Endodermal cell (in vitro differentiated cells): ENCODE measurements at regions not wholly inside any gene's neighbourhood (a gene's known extent, or its start where the extent isn't known, plus 50 kb on each side); places are given as distances from the start of the nearest gene placed in this dataset.
"Not testable (repeated sequence)": the region's sequence is repeated elsewhere in the genome, so short reads cannot be mapped to it uniquely, and the experiment has no call there.

Experiments
- DNase-seq: peaks from one replicate; pipeline ENCODE4 v3.0.0-alpha.2; 2017
- H3K27ac ChIP-seq: 2 replicates; pipeline ENCODE4 v1.5.1; 2013; ENCODE audit warnings: mild to moderate bottlenecking, low read depth, low read length, moderate library complexity
- H3K27me3 ChIP-seq: 2 replicates; pipeline ENCODE4 v1.6.1; 2013; ENCODE audit warnings: mild to moderate bottlenecking, low read length, moderate library complexity; ENCODE audit not compliant: insufficient read depth, control insufficient read depth, poor library complexity, severe bottlenecking
- H3K36me3 ChIP-seq: 2 replicates; pipeline ENCODE4 v1.7.0; 2013; ENCODE audit warnings: mild to moderate bottlenecking, low read length, moderate library complexity; ENCODE audit not compliant: control insufficient read depth, insufficient read depth
- H3K4me1 ChIP-seq: one replicate; pipeline ENCODE4 v1.7.0; 2013; ENCODE audit warnings: low read length; ENCODE audit not compliant: control insufficient read depth, insufficient read depth
- H3K4me3 ChIP-seq: 2 replicates; pipeline ENCODE4 v1.5.1; 2013; ENCODE audit warnings: mild to moderate bottlenecking, low read length, moderate library complexity
- H3K9ac ChIP-seq: 2 replicates; pipeline ENCODE4 v1.6.1; 2013; ENCODE audit warnings: mild to moderate bottlenecking, low read length, moderate library complexity; ENCODE audit not compliant: poor library complexity, severe bottlenecking; ENCODE audit errors: extremely low read depth
- H3K9me3 ChIP-seq: 2 replicates; pipeline ENCODE4 v1.6.1; 2013; ENCODE audit warnings: mild to moderate bottlenecking, low read length, moderate library complexity; ENCODE audit not compliant: control insufficient read depth
- H3K27ac Mint-ChIP-seq: 2 replicates; pipeline ENCODE4 v1.8.0; 2020; ENCODE audit warnings: mixed read lengths
- H3K27me3 Mint-ChIP-seq: 2 replicates; pipeline ENCODE4 v1.8.0; 2021; ENCODE audit warnings: mild to moderate bottlenecking, mixed read lengths; ENCODE audit not compliant: insufficient read depth
- H3K36me3 Mint-ChIP-seq: 2 replicates; pipeline ENCODE4 v1.8.0; 2020; ENCODE audit warnings: low read depth, mixed read lengths
- H3K4me1 Mint-ChIP-seq: 2 replicates; pipeline ENCODE4 v1.8.0; 2020; ENCODE audit warnings: mixed read lengths
- H3K4me3 Mint-ChIP-seq: 2 replicates; pipeline ENCODE4 v1.8.0; 2020; ENCODE audit warnings: mild to moderate bottlenecking, moderate library complexity, mixed read lengths
- H3K9me3 Mint-ChIP-seq: 2 replicates; pipeline ENCODE4 v1.8.0; 2020; ENCODE audit warnings: mild to moderate bottlenecking, mixed read lengths
- CTCF ChIP-seq: fragments of 200-600 bp; sonication (generic); conservative IDR thresholded peaks from 2 replicates; pipeline ENCODE4 v1.5.0; 2021; ENCODE audit warnings: antibody characterized with exemption, mild to moderate bottlenecking
- WGBS, 2 experiments: methylation state at CpG; one replicate each; pipeline versions ENCODE4 v1.1.5 to v1.1.7; 2013; ENCODE audit warnings: missing lambda C conversion rate in 2 of 2, mixed read lengths in 1 of 2; ENCODE audit not compliant: insufficient coverage in 1 of 2, insufficient read length in 1 of 2; 5-methylcytosine and 5-hydroxymethylcytosine counted together

DNA sequence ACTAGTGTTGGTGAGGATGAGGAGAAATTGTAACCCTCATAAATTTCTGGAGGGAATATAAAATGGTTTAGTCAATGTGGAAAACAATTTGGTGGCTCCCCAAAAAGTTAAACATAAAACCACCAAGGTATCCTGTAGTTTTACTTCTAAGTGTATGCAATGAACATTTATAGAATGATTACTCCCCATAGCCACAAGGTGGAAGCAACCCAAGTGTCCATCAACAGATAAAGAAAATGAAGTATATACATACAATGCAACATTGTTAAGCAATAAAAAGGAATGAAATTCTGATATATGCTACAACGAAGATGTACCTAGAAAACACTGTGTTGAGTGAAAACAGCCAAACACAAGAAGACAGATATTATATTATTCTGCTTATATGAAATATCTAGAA lies 569.1 kb upstream of the GRID2 start:
- H3K36me3 Mint-ChIP-seq, result no peaks in the 10 kb centered on the region
- no peak for DNase-seq
- H3K4me3 Mint-ChIP-seq, result no peak overlapping the region
- no peaks in the 10 kb centered on the region for H3K27me3 ChIP-seq
- no peak overlapping the region for H3K4me3 ChIP-seq
- H3K9me3 Mint-ChIP-seq, result no peaks in the 10 kb centered on the region
- H3K4me1 ChIP-seq, result no peaks in the 10 kb centered on the region
- H3K36me3 ChIP-seq, result no peaks in the 10 kb centered on the region
- TF ChIP-seq CTCF, result peak; percentile 62
- no peaks in the 10 kb centered on the region for H3K27me3 Mint-ChIP-seq
- WGBS, 2 experiments, result 80% methylated on average over 1 of the region's 1 CpG; no CpG with 5 or more reads in 1 of the 2 experiments
- H3K27ac Mint-ChIP-seq, result no peak overlapping the region
- H3K4me1 Mint-ChIP-seq, result no peaks in the 10 kb centered on the region
- no peak overlapping the region for H3K27ac ChIP-seq
- H3K9ac ChIP-seq, result no peak overlapping the region
- no peaks in the 10 kb centered on the region for H3K9me3 ChIP-seq

DNA sequence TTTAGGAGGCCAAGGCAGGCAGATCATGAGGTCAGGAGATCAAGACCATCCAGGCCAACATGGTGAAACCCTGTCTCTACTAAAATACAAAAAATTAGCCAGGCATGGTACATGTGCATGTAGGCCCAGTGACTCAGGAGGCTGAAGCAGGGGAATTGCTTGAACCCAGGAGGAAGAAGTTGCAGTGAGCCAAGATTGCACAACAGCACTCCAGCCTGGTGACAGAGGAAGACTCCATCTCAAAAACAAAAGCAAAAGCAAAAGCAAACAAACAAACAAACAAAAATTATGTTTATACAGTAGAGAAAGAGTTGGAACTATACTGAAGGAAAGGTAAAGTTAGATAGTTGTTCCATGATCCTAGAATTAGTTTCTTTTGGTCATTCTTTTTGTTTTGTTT lies 564.9 kb upstream of the GRID2 start:
- H3K9me3 Mint-ChIP-seq, result not testable (repeated sequence)

DNA sequence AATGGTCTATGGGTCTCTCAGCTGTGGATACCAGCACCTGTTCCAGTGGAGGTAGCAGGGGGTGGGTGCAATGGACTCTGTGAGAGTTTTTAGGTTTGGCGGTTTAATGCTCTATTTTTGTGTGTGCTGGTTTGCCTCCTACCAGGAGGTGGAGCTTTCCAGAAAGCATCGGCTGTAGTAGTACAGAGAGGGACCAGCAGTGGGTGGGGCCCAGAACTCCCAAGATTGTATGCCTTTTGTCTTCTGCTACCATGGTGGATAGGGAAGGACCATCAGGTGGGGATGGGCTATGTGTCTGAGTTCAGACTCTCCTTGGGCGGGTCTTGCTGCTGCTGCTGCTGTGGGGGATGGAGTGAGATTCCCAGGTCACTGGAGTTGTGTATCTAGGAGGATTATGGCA lies 557.2 kb upstream of the GRID2 start:
- 65% methylated on average over 3 of the region's 3 CpGs; no CpG with 5 or more reads in 1 of the 2 experiments for WGBS, 2 experiments
- no peaks in the 10 kb centered on the region for H3K36me3 Mint-ChIP-seq
- H3K9ac ChIP-seq, result no peak overlapping the region
- TF ChIP-seq CTCF, result peak; percentile 30
- no peaks in the 10 kb centered on the region for H3K27me3 ChIP-seq
- peaks cover 14% of the 10 kb centered on the region for H3K9me3 Mint-ChIP-seq
- peak; percentile 52 for DNase-seq
- no peaks in the 10 kb centered on the region for H3K27me3 Mint-ChIP-seq
- no peak overlapping the region for H3K4me3 Mint-ChIP-seq
- no peak overlapping the region for H3K27ac ChIP-seq
- H3K36me3 ChIP-seq, result no peaks in the 10 kb centered on the region
- H3K4me1 Mint-ChIP-seq, result peaks cover 11% of the 10 kb centered on the region
- no peaks in the 10 kb centered on the region for H3K9me3 ChIP-seq
- no peak overlapping the region for H3K4me3 ChIP-seq
- H3K27ac Mint-ChIP-seq, result peak overlapping the region; percentile 14
- H3K4me1 ChIP-seq, result no peaks in the 10 kb centered on the region

More for the DNA sequence above, 564.9 kb upstream of the GRID2 start:
- H3K9me3 ChIP-seq, H3K36me3 ChIP-seq, H3K4me3 Mint-ChIP-seq, H3K4me1 Mint-ChIP-seq, DNase-seq, H3K27ac ChIP-seq, H3K4me1 ChIP-seq, H3K27ac Mint-ChIP-seq, H3K4me3 ChIP-seq, H3K36me3 Mint-ChIP-seq, H3K27me3 Mint-ChIP-seq, H3K9ac ChIP-seq, H3K27me3 ChIP-seq: not testable (repeated sequence)

DNA sequence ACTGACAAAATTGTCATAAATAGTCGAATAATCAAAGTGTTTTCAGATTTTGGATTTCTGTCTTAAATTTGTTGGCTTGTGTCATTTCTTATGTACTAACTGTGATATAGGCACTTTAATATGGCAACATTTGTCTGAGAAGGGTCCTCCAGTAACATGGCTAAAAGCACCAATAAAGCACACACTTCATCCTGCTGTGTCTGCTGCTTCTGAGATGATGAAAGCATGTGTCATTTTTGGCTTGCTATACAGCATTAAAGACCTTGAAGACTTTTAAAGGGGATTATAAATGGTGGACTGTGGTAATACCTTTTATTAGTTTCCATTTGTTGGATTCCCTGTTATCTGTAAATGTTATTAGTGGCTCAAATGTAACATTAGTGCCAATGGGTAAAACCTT lies 551.8 kb upstream of the GRID2 start:
- no peak overlapping the region for H3K9ac ChIP-seq
- no peaks in the 10 kb centered on the region for H3K9me3 Mint-ChIP-seq
- no peak for DNase-seq
- no peak overlapping the region for H3K27ac Mint-ChIP-seq
- H3K4me3 ChIP-seq, result no peak overlapping the region
- 86% methylated on average over 1 of the region's 1 CpG; no CpG with 5 or more reads in 1 of the 2 experiments for WGBS, 2 experiments
- H3K9me3 ChIP-seq, result no peaks in the 10 kb centered on the region
- H3K36me3 ChIP-seq, result no peaks in the 10 kb centered on the region
- peaks cover 27% of the 10 kb centered on the region for H3K4me1 Mint-ChIP-seq
- no peak for TF ChIP-seq CTCF
- H3K27me3 ChIP-seq, result no peaks in the 10 kb centered on the region
- no peak overlapping the region for H3K27ac ChIP-seq
- peaks cover 3% of the 10 kb centered on the region for H3K4me1 ChIP-seq
- H3K27me3 Mint-ChIP-seq, result peaks cover 3% of the 10 kb centered on the region
- no peaks in the 10 kb centered on the region for H3K36me3 Mint-ChIP-seq
- no peak overlapping the region for H3K4me3 Mint-ChIP-seq
